CD8-positive, alpha-beta memory T cell (primary cell): ENCODE measurements at regions not wholly inside any gene's neighbourhood (a gene's known extent, or its start where the extent isn't known, plus 50 kb on each side); places are given as distances from the start of the nearest gene placed in this dataset.
"Not testable (repeated sequence)": the region's sequence is repeated elsewhere in the genome, so short reads cannot be mapped to it uniquely, and the experiment has no call there.

Experiments used
- CTCF ChIA-PET: fragments of 350-600 bp; sonication (Branson Sonifier 250); formaldehyde crosslinking; loops from one replicate; lab custom pipeline; 2021; ENCODE audit warnings: antibody characterized with exemption; lab: Charles Lee
- POLR2A ChIA-PET: fragments of 350-600 bp; sonication (Branson Sonifier 250); formaldehyde crosslinking; loops from one replicate; lab custom pipeline; 2021; ENCODE audit warnings: antibody characterized with exemption; lab: Charles Lee
- DNase-seq, 5 donors: peaks; one replicate each; pipeline versions ENCODE4 v3.0.0 to v3.0.0-alpha.2; 2020 to 2022; ENCODE audit warnings: mixed read lengths in 1 of 5
- H3K27ac ChIP-seq: one replicate; pipeline ENCODE4 v1.7.0; 2013; ENCODE audit warnings: low read depth, mild to moderate bottlenecking, low read length, moderate library complexity
- H3K27me3 ChIP-seq: 2 replicates; pipeline ENCODE4 v1.7.0; 2013; ENCODE audit warnings: low read length, mild to moderate bottlenecking; ENCODE audit not compliant: insufficient read depth, poor library complexity, severe bottlenecking
- H3K36me3 ChIP-seq: 2 replicates; pipeline ENCODE4 v1.7.0; 2013; ENCODE audit warnings: mild to moderate bottlenecking, low read length, moderate library complexity; ENCODE audit not compliant: insufficient read depth
- H3K4me1 ChIP-seq: 2 replicates; pipeline ENCODE4 v1.7.0; 2013; ENCODE audit warnings: mild to moderate bottlenecking, low read length, moderate library complexity; ENCODE audit not compliant: insufficient read depth
- H3K4me3 ChIP-seq: 2 replicates; pipeline ENCODE4 v1.7.0; 2013; ENCODE audit warnings: mild to moderate bottlenecking, low read length
- H3K9me3 ChIP-seq: 2 replicates; pipeline ENCODE4 v1.7.0; 2013; ENCODE audit warnings: mild to moderate bottlenecking, low read length
- H3K27ac Mint-ChIP-seq, 8 donors: one replicate each; pipeline ENCODE4 v1.8.0; 2020 to 2021; ENCODE audit warnings: mixed read lengths in 8 of 8, mild to moderate bottlenecking in 6 of 8, inconsistent platforms in 3 of 8, moderate library complexity in 3 of 8
- H3K27me3 Mint-ChIP-seq, 2 donors: one replicate each; pipeline ENCODE4 v1.8.0; 2020 to 2021; ENCODE audit warnings: mixed read lengths in 2 of 2, mild to moderate bottlenecking in 1 of 2, moderate library complexity in 1 of 2
- H3K36me3 Mint-ChIP-seq, 3 donors: one replicate each; pipeline ENCODE4 v1.8.0; 2020 to 2021; ENCODE audit warnings: mixed read lengths in 3 of 3, inconsistent platforms in 1 of 3, mild to moderate bottlenecking in 1 of 3
- H3K4me1 Mint-ChIP-seq, 3 donors: one replicate each; pipeline ENCODE4 v1.8.0; 2020 to 2021; ENCODE audit warnings: mixed read lengths in 3 of 3, inconsistent platforms in 1 of 3, mild to moderate bottlenecking in 1 of 3
- H3K4me3 Mint-ChIP-seq, 7 donors: one replicate each; pipeline ENCODE4 v1.8.0; 2020 to 2021; ENCODE audit warnings: mixed read lengths in 7 of 7, mild to moderate bottlenecking in 6 of 7, moderate library complexity in 4 of 7, inconsistent platforms in 2 of 7
- H3K9me3 Mint-ChIP-seq, 5 donors: one replicate each; pipeline ENCODE4 v1.8.0; 2020 to 2022; ENCODE audit warnings: mixed read lengths in 5 of 5, mild to moderate bottlenecking in 3 of 5, moderate library complexity in 2 of 5, inconsistent platforms in 1 of 5

DNA sequence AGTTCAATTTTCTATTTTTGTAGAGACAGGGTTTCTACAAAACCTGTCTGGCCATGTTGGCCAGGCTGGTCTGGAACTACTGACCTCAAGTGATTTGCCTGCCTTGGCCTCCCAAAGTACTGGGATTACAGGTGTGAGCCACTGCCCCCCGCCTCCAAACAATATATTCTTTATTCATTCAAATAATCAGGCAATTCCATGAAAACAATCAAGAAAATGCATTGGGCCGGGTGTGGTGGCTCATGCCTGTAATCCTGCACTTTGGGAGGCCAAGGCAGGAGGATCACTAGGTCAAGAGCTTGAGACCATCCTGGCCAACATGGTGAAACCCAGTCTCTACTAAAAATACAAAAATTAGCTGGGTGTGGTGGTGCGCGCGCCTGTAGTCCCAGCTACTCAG is 69.9 kb upstream of the ZNF217 start:
- CTCF ChIA-PET = interaction anchor here (1.9 kb wide), 1 partner anchor 54 kb away, joined by 6 read pairs; no protein-coding TSS in a partner anchor
- not testable (repeated sequence) for H3K4me3 ChIP-seq, H3K27me3 Mint-ChIP-seq, H3K27ac ChIP-seq, H3K4me3 Mint-ChIP-seq, H3K9me3 ChIP-seq, H3K27me3 ChIP-seq, H3K36me3 Mint-ChIP-seq, H3K9me3 Mint-ChIP-seq, H3K27ac Mint-ChIP-seq, DNase-seq, H3K36me3 ChIP-seq
- H3K4me1 Mint-ChIP-seq = peaks cover 22 to 34% (median 31%) of the 10 kb centered on the region in 3 donors
- H3K4me1 ChIP-seq = peaks cover 21% of the 10 kb centered on the region
- POLR2A ChIA-PET = interaction anchor here (0.6 kb wide), 1 partner anchor 16 kb away, joined by 3 read pairs; no protein-coding TSS in a partner anchor

DNA sequence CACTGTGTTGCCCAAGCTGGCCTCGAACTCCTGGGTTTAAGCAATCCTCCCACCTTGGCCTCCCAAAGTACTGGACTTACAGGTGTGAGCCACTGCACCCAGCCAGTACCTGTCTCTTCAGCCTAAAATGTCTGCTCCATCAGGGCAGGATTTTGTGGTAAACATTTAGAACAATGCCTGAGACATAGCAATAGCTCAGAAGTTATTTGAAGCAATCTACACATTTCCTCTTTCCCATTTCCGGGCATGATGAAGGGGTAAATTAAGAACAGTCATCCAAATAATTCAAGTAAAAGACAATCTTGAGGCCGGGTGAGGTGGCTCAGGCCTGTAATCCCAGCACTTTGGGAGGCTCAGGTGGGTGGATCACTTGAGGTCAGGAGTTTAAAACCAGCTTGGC is 69.0 kb upstream of the ZNF217 start:
- DNase-seq = no peak
- H3K27me3 ChIP-seq = no peaks in the 10 kb centered on the region
- H3K27ac ChIP-seq = no peak overlapping the region
- Mint-ChIP-seq H3K27ac (no peak overlapping the region), H3K36me3 (peaks cover 0 to 3% (median 0%) of the 10 kb centered on the region in 3 donors), H3K4me1 (peaks cover 25 to 43% (median 40%) of the 10 kb centered on the region in 3 donors), H3K27me3 (peaks cover 0 to 2% of the 10 kb centered on the region in 2 donors), H3K9me3 (no peaks in the 10 kb centered on the region), H3K4me3 (no peak overlapping the region)
- no peaks in the 10 kb centered on the region for H3K36me3 ChIP-seq
- POLR2A ChIA-PET = interaction anchor here (0.6 kb wide), 1 partner anchor 16 kb away, joined by 3 read pairs; no protein-coding TSS in a partner anchor
- CTCF ChIA-PET = no interaction called here
- H3K9me3 ChIP-seq = no peaks in the 10 kb centered on the region
- H3K4me3 ChIP-seq = no peak overlapping the region
- H3K4me1 ChIP-seq = peaks cover 25% of the 10 kb centered on the region

DNA sequence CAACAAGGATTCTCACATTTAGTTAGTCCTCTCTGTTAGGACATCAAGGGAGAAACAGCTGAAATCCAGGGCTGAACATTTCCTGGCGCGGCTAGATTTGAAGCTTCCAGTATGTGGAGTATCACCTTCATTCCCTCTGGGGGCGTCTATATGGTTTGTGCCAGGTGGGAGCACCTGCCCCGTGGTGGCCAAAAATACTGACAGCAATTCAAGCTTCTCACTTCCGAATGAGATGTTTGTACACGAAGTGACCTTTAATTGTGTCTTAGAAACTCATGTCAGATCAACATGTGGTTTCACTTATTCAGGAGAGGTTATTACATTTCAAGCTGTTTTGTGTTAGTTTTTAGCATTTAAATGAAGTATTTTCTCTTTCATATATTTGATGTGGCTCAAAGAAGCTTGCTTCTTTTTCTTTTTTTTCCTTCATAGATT is 67.3 kb upstream of the ZNF217 start:
- peaks cover 0 to 2% of the 10 kb centered on the region in 2 donors for H3K27me3 Mint-ChIP-seq
- peaks cover 0 to 3% (median 0%) of the 10 kb centered on the region in 3 donors for H3K36me3 Mint-ChIP-seq
- H3K4me1 ChIP-seq = peaks cover 41% of the 10 kb centered on the region
- H3K27me3 ChIP-seq = no peaks in the 10 kb centered on the region
- H3K36me3 ChIP-seq = no peaks in the 10 kb centered on the region
- peak overlapping the region; percentile 86 to 93 (median 88) for H3K4me3 Mint-ChIP-seq
- peak overlapping the region; percentile 54 for H3K4me3 ChIP-seq
- H3K9me3 ChIP-seq = no peaks in the 10 kb centered on the region
- DNase-seq = peak in 2 of 5 donors; percentile 3 to 42
- peaks cover 39 to 59% (median 56%) of the 10 kb centered on the region in 3 donors for H3K4me1 Mint-ChIP-seq
- ChIA-PET POLR2A (interaction anchor here (0.6 to 2.0 kb wide), 5 partner anchors 15 to 274 kb away, joined by 3 to 13 read pairs (median 4); no protein-coding TSS in a partner anchor), CTCF (interaction anchor here (0.7 to 1.6 kb wide), 11 partner anchors 9 to 254 kb away, joined by 3 to 5 read pairs (median 3); no protein-coding TSS in a partner anchor)
- H3K27ac Mint-ChIP-seq = peak overlapping the region; percentile 19 to 92 (median 89)
- H3K9me3 Mint-ChIP-seq = no peaks in the 10 kb centered on the region
- H3K27ac ChIP-seq = no peak overlapping the region

GRCh38 chr20:53660078-53660909 is 66.7 kb upstream of the ZNF217 start:
- no peaks in the 10 kb centered on the region for H3K9me3 Mint-ChIP-seq
- Histone ChIP-seq H3K4me3 (peak overlapping the region; percentile 54), H3K27me3 (no peaks in the 10 kb centered on the region), H3K27ac (no peak overlapping the region), H3K36me3 (no peaks in the 10 kb centered on the region), H3K4me1 (peaks cover 46% of the 10 kb centered on the region), H3K9me3 (no peaks in the 10 kb centered on the region)
- peaks cover 0 to 2% of the 10 kb centered on the region in 2 donors for H3K27me3 Mint-ChIP-seq
- peak overlapping the region; percentile 19 to 92 (median 89) for H3K27ac Mint-ChIP-seq
- peaks cover 43 to 64% (median 61%) of the 10 kb centered on the region in 3 donors for H3K4me1 Mint-ChIP-seq
- H3K36me3 Mint-ChIP-seq = peaks cover 0 to 3% (median 0%) of the 10 kb centered on the region in 3 donors
- ChIA-PET CTCF (interaction anchor here (1.0 to 1.6 kb wide), 11 partner anchors 12 to 255 kb away, joined by 3 to 5 read pairs (median 3); no protein-coding TSS in a partner anchor), POLR2A (interaction anchor here (0.6 to 2.0 kb wide), 6 partner anchors 14 to 212 kb away, joined by 3 to 13 read pairs (median 3); no protein-coding TSS in a partner anchor)
- DNase-seq = peak in 2 of 5 donors; percentile 2 to 45
- H3K4me3 Mint-ChIP-seq = peak overlapping the region; percentile 86 to 93 (median 88)

- H3K36me3 Mint-ChIP-seq = peaks cover 0 to 3% (median 0%) of the 10 kb centered on the region in 3 donors
- Histone ChIP-seq H3K4me3 (no peak overlapping the region), H3K4me1 (peaks cover 49% of the 10 kb centered on the region), H3K27ac (no peak overlapping the region), H3K9me3 (no peaks in the 10 kb centered on the region), H3K27me3 (no peaks in the 10 kb centered on the region), H3K36me3 (no peaks in the 10 kb centered on the region)
- CTCF ChIA-PET = interaction anchor here (1.2 kb wide), 1 partner anchor 13 kb away, joined by 3 read pairs; no protein-coding TSS in a partner anchor
- H3K4me3 Mint-ChIP-seq = peak overlapping the region in 6 of 7 donors; percentile 15 to 74 (median 42)
- H3K27me3 Mint-ChIP-seq = peaks cover 0 to 2% of the 10 kb centered on the region in 2 donors
- POLR2A ChIA-PET = no interaction called here
- no peaks in the 10 kb centered on the region for H3K9me3 Mint-ChIP-seq
- no peak overlapping the region for H3K27ac Mint-ChIP-seq
- DNase-seq = no peak
- peaks cover 44 to 68% (median 64%) of the 10 kb centered on the region in 3 donors for H3K4me1 Mint-ChIP-seq
Observed at GRCh38 chr20:53658973-53659372, 65.3 kb upstream of the ZNF217 start.

GRCh38 chr20:53658322-53658721 is 64.7 kb upstream of the ZNF217 start:
- Histone ChIP-seq H3K4me1 (peaks cover 55% of the 10 kb centered on the region), H3K27me3 (no peaks in the 10 kb centered on the region), H3K4me3 (no peak overlapping the region), H3K36me3 (no peaks in the 10 kb centered on the region), H3K9me3 (no peaks in the 10 kb centered on the region), H3K27ac (no peak overlapping the region)
- Mint-ChIP-seq H3K27ac (peak overlapping the region in 1 of 8 donors; percentile 23), H3K9me3 (no peaks in the 10 kb centered on the region), H3K27me3 (peaks cover 0 to 2% of the 10 kb centered on the region in 2 donors), H3K4me3 (peak overlapping the region in 2 of 7 donors; percentile 36 to 48), H3K36me3 (peaks cover 0 to 3% (median 0%) of the 10 kb centered on the region in 3 donors), H3K4me1 (peaks cover 48 to 72% (median 69%) of the 10 kb centered on the region in 3 donors)
- DNase-seq = no peak
- POLR2A ChIA-PET = interaction anchor here (0.6 to 1.5 kb wide), 3 partner anchors 25 to 49 kb away, joined by 3 read pairs; no protein-coding TSS in a partner anchor
- CTCF ChIA-PET = interaction anchor here (0.7 to 1.2 kb wide), 2 partner anchors 14 to 257 kb away, joined by 3 read pairs; no protein-coding TSS in a partner anchor

DNA sequence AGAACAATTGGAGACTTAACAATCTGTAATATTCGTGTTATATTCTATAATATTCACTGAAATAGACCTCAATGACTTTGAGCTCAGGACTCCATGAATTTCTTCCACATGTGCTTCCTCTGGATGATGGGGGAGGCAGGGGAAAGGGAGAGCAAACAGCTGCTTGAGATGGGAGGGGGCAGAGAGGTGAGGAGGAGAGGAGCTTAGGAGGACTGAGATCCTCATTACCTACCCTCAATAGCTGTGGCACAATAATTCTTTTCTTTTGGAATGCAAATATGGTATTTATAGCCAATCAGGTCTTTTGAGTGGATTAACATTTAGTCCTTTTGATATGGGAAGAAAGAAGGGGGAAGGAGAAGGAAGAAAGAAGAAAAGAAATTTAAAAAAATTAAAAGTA is 64.1 kb upstream of the ZNF217 start:
- CTCF ChIA-PET = interaction anchor here (0.7 to 1.4 kb wide), 4 partner anchors 12 to 258 kb away, joined by 3 read pairs; no protein-coding TSS in a partner anchor
- H3K4me3 Mint-ChIP-seq = peak overlapping the region in 2 of 7 donors; percentile 1 to 19

More for the DNA sequence above, 64.1 kb upstream of the ZNF217 start:
- H3K27me3 ChIP-seq = no peaks in the 10 kb centered on the region
- POLR2A ChIA-PET = interaction anchor here (0.7 to 1.5 kb wide), 3 partner anchors 28 to 64 kb away, joined by 3 to 5 read pairs (median 3); partner anchors contain the start of gene ZNF217
- peaks cover 0 to under 1% of the 10 kb centered on the region in 2 donors for H3K27me3 Mint-ChIP-seq
- H3K27ac ChIP-seq = no peak overlapping the region
- H3K36me3 ChIP-seq = no peaks in the 10 kb centered on the region
- H3K36me3 Mint-ChIP-seq = peaks cover 0 to 3% (median 0%) of the 10 kb centered on the region in 3 donors
- peaks cover 54 to 77% (median 73%) of the 10 kb centered on the region in 3 donors for H3K4me1 Mint-ChIP-seq
- H3K4me1 ChIP-seq = peaks cover 61% of the 10 kb centered on the region
- peak overlapping the region in 3 of 8 donors; percentile 5 to 78 (median 75) for H3K27ac Mint-ChIP-seq
- DNase-seq = no peak
- H3K9me3 Mint-ChIP-seq = no peaks in the 10 kb centered on the region
- no peaks in the 10 kb centered on the region for H3K9me3 ChIP-seq
- H3K4me3 ChIP-seq = no peak overlapping the region
